AG04449 (cell line): ENCODE measurements at regions not wholly inside any gene's neighbourhood (a gene's known extent, or its start where the extent isn't known, plus 50 kb on each side); places are given as distances from the start of the nearest gene placed in this dataset.

ENCODE experiments used
- CTCF ChIA-PET: fragments of 350-600 bp; formaldehyde crosslinking; extraction: SDS; loops from one replicate; lab custom pipeline; 2021; ENCODE audit warnings: antibody characterized with exemption; lab: Yijun Ruan, JAX
- POLR2A ChIA-PET: fragments of 400-600, 350-600 bp; formaldehyde crosslinking; extraction: SDS; loops from one replicate; lab custom pipeline; 2020; ENCODE audit warnings: antibody characterized with exemption, inconsistent platforms; lab: Yijun Ruan, JAX
- DNase-seq: peaks from one replicate; pipeline ENCODE4 v3.0.0-alpha.2; 2010; ENCODE audit warnings: low read depth, low spot score
- H3K4me3 ChIP-seq: 2 replicates; pipeline ENCODE4 v1.5.1; 2011; ENCODE audit warnings: low read depth, mild to moderate bottlenecking, control low read depth, low read length
- CTCF ChIP-seq: IDR thresholded peaks from one replicate; pipeline ENCODE4 v1.5.1; 2011; ENCODE audit warnings: mild to moderate bottlenecking, moderate library complexity, low read length, control low read depth, inconsistent platforms; ENCODE audit not compliant: insufficient read depth; ENCODE audit errors: missing control alignments

DNA sequence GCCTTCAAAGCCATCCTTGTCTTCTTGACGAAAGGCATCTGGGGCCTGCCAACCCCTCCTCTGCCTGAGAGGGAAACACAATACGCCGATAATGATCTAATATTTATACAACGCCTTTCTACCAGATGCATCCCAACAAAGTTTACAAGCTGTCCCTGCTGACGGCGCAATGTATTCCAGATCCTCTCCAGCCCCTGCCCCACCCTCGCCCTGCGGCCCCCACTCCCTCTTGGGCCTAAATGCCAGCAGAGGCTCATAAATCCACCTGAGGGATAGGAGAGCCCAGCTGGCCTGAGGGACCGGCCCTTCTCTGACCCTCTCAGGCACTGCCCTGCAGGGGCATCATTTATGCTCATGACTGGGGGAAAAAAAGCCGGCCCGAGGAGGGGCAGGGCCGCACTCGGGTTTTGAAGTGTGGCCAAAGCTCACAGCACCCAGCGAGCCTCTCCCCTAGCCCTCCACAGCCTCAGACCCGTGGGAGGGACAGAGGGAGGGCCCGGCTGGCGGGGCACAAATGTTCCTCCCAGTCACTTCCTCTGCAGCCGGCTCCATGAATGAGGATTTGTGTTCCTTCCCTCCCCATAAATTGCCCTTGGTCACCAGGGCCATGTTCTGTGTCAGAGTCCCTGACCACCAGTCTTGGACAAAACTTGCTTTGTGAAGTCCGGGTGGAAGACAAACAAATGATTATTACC is 140.3 kb downstream of the FOXD2 start:
- no peak overlapping the region for H3K4me3 ChIP-seq
- ChIA-PET POLR2A (no interaction called here), CTCF (interaction anchor here (1.3 kb wide), 1 partner anchor 9 kb away, joined by 4 read pairs; no protein-coding TSS in a partner anchor)
- DNase-seq = no peak
- TF ChIP-seq CTCF = no peak

DNA sequence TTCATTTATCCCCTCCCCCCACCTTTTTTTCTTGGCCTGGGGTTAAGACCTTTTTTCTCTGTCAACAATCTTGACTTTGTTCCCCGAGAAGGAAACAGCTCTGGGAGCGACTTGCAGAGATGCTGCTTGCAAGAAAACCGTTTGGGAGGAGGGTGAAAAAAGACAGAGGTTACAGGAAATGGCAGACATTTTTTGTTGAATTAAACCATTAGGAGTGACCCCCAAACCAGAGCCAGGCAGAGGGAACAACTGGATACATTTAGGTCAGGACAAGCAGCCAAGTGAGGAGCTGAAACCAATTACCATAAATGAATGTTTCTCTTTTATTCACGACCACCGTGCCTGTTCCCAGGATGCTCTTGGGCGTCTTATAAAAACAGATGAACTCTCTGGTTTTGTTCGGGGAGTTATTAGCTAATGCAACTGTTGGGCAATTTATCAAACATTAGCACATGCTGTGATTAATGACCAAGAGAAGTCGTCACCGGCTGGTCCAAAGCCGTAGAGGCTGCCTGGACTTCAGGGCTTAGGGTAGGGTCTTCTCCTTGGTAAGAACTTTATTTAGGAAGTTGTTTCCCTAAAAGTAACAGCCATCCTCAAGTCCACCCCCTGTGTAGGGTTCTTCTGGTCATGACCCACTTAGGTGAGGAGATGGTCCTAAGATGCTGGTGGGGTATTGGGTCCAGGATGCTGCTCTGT is 141.0 kb downstream of the FOXD2 start:
- no peak overlapping the region for H3K4me3 ChIP-seq
- POLR2A ChIA-PET = no interaction called here
- no peak for DNase-seq
- TF ChIP-seq CTCF = no peak
- CTCF ChIA-PET = interaction anchor here (1.3 to 3.1 kb wide), 2 partner anchors 9 kb away, joined by 4 to 20 read pairs; no protein-coding TSS in a partner anchor

GRCh38 chr1:47579809-47580208 is 142.0 kb downstream of the FOXD2 start:
- ChIA-PET POLR2A (no interaction called here), CTCF (interaction anchor here (1.5 to 3.1 kb wide), 2 partner anchors 10 to 19 kb away, joined by 4 to 20 read pairs; no protein-coding TSS in a partner anchor)
- no peak for DNase-seq
- H3K4me3 ChIP-seq = no peak overlapping the region
- no peak for TF ChIP-seq CTCF

- TF ChIP-seq CTCF = no peak
- no peak for DNase-seq
- ChIA-PET POLR2A (no interaction called here), CTCF (interaction anchor here (0.6 to 3.1 kb wide), 3 partner anchors 11 to 143 kb away, joined by 3 to 20 read pairs (median 4); partner anchors contain the start of gene FOXD2)
- no peak overlapping the region for H3K4me3 ChIP-seq
Measured at GRCh38 chr1:47580451-47580995, 142.7 kb downstream of the FOXD2 start.

DNA sequence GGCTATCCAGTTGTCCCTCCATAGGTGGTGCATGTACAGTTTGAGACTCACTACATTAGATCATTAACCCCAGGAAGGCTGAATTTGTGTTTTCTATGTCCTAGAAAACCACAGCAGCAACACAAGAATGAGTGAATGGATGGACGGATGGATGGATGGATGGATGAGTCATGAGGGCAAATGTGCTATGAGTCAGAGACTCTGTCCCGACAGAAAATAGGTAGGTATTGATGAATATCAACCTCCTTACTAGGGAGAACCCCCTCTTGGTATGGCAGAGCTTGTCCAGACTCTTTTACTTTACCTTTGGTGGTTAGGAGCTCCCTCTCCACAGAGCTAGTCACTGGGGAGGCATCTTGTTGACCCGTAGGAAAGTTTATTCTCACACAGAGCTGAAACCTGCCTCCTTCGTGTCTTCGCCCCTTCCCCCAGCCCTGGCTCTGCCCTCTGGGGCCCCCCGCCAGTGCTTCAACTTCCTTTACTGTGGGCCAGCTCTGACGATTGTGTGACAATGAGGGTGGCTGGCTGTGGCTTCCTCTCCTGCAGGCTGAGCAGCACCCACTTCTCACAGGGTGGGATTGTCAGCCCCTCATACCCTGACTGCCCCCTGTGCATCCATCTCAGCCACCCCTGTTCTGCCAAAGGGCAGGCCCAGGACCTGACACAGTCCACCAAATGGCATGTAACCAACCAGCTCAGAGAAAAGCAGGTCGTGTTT is 145.2 kb downstream of the FOXD2 start:
- no peak overlapping the region for H3K4me3 ChIP-seq
- no peak for TF ChIP-seq CTCF
- POLR2A ChIA-PET = no interaction called here
- CTCF ChIA-PET = no interaction called here
- DNase-seq = no peak
